Glomerular visceral epithelial cell (primary cell): ENCODE measurements at regions not wholly inside any gene's neighbourhood (a gene's known extent, or its start where the extent isn't known, plus 50 kb on each side); places are given as distances from the start of the nearest gene placed in this dataset.
"Not testable (repeated sequence)": the region's sequence is repeated elsewhere in the genome, so short reads cannot be mapped to it uniquely, and the experiment has no call there.

Experiments used
- DNase-seq: peaks from one replicate; pipeline ENCODE4 v3.0.0-alpha.2; 2016; ENCODE audit errors: extremely low spot score

DNA sequence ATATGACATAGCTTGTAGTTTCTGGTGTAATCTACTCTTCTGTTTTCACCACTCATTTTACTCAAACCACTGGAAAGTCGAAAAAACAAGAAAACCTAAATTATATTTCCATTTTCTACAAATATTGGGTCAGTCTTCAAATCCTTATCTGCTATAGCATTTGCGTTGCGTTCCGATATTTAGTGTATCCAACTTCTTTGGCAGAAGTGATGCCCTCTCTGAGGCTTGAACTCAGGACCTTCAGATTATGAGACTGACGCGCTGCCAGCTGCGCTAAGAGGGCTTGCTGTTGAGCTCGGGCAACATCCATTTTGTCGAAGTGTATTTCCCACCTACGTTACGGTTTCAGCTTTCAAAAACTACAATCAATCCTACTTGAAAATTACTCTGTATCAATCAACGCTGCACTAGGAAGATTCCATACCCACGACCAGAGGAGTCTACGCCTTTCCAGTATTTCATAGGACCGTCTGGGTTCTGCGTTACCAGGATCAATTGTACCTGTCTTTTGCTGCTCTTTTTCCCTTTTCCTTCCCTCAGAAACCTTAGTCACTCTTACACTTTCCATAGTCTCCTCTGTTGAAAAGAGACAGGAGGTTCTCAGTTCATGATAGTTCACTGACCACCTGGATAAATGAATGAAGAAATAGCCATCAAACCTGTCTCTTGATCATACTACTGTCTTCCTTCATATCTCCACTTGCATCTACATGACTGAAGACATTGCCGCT is 140.5 kb upstream of the ZNF322 start:
- DNase-seq: not testable (repeated sequence)

GRCh38 chr6:26803762-26804161 is 144.2 kb upstream of the ZNF322 start:
- DNase-seq: not testable (repeated sequence)

DNA sequence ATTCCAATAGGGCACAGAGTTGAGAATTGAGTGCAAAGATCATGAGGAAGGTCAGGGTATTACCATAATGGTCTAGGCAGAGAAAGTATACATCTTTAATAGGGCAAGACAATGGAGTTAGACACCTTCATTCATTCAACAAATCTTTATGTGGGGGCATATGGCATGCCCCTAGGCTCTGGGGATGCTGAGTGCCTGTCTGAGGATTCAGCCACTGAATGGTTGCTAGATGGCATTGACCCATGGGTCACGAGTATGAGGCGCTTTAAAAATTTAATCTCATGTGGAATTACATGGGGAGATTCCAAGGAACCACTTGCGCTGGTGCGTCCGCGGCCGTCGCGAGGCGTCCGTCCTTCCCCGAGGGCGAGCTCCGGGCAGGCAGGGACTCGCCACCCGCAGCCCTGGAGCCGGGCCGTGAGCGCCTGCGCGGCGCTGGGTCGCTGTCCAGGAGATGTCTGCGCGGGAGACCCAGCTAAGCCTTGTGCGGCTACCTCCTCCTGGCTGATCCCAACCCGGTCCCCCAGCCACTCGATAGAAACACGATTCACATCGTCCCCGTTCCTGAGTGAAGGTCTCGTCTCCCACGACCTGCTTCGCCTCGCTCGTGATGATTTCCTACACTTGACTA is 152.1 kb upstream of the ZNF322 start:
- not testable (repeated sequence) for DNase-seq

- not testable (repeated sequence) for DNase-seq
These were observed 159.2 kb upstream of the ZNF322 start for GRCh38 chr6:26818640-26819225.

DNA sequence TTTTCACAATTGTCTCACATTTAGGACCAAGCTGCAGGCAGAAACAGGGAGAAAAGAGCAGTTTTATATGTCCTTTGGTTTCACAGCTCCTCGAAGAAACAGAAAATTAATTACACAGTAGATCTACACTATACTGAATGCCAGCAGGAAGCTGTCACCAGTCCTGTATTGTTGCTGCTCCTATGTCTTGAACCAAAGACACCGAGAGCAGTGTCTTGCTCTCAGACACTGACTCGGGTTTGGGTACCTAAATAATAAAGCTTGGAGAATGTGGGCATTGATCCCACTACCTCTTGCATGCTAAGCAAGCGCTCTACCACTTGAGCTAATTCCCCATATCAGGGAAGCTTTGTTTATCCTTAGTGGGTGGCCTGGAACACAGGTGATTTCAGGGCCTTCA is 168.4 kb upstream of the ZNF322 start:
- DNase-seq: not testable (repeated sequence)

DNA sequence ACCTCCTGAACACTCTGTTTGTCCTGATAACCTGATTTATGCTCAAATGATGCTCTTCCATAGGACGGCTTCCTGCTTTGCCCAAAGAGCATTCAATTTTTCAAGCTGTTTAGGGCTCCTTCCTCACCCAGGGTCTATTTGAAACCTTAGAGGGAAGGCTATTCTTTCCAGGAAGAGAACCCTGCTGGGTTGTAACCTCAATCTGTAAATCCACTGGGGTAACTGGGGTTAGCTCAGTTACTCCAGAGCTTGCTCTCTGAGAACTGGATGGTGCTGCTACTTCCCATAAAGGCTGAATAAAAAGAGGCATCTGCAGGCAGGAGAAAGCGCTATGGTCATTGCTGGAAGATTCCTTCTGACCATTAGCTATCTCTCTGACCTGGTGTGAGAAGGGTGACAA is 169.9 kb upstream of the ZNF322 start:
- DNase-seq: not testable (repeated sequence)

DNA sequence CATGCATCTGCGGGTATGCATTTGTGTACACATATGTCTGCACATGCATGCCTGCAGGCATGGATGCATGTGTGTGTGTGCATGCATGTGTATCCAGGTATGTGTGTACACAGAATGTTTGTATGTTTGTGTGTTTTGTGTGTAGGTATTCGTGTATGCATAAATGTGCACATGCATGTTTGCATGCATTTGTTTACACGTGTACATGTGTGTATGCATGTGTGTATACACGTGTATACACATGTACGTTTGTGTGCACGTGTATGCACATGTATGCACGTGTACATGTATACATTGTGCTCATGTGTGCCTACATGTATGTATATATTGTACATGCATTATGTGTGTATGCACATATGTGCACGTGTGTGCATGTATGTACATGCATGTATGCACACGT is 171.4 kb upstream of the ZNF322 start:
- not testable (repeated sequence) for DNase-seq

- DNase-seq: not testable (repeated sequence)
These were observed 176.2 kb upstream of the ZNF322 start for GRCh38 chr6:26835707-26836106.

DNA sequence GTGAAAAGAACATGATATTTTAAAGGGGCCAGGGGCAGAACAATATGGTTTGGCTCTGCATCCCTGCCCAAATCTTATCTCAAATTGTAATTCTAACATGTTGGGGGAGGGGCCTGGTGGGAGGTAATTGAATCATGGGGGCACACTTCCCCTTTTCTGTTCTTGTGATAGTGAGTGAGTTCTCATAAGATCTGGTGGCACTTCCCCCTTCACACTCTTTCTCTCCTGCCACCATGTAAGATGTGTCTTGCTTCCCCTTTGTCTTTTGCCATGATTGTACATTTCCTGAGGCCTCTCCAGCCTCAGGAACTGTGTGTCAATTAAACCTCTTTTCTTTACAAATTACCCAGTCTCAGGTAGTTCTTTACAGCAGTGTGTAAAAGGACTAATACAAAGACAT is 177.1 kb upstream of the ZNF322 start:
- DNase-seq: not testable (repeated sequence)

DNA sequence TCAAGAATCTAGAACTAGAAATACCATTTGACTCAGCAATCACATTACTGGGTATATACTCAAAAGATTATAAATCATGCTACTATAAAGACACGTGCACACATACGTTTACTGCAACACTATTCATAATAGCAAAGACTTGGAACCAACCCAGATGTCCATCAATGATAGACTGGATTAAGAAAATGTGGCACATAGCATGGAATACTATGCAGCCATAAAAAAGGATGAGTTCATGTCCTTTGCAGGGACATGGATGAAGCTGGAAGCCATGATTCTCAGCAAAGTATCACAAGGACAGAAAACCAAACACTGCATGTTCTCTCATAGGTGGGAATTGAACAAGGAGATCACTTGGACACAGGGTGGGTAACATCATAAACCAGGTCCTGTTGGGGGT is 185.3 kb upstream of the ZNF322 start:
- DNase-seq: not testable (repeated sequence)

DNA sequence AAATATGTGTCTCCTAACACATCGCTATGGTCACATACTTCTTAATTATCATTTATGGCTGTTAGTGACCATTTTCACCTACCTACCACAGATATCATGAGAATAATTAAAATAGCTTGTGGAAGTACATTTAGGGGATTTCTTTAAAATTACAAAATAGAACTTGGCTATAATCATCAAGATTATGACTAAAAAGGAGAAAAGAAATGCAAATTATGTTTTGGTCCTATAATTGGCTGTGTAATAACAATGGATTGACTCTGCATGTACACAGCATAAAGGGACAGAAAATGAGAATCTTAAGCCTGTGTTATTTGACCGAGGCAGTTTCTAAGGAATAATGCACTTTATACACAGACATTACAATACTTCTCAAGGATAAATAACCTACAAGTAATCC is 197.7 kb upstream of the ZNF322 start:
- not testable (repeated sequence) for DNase-seq

DNA sequence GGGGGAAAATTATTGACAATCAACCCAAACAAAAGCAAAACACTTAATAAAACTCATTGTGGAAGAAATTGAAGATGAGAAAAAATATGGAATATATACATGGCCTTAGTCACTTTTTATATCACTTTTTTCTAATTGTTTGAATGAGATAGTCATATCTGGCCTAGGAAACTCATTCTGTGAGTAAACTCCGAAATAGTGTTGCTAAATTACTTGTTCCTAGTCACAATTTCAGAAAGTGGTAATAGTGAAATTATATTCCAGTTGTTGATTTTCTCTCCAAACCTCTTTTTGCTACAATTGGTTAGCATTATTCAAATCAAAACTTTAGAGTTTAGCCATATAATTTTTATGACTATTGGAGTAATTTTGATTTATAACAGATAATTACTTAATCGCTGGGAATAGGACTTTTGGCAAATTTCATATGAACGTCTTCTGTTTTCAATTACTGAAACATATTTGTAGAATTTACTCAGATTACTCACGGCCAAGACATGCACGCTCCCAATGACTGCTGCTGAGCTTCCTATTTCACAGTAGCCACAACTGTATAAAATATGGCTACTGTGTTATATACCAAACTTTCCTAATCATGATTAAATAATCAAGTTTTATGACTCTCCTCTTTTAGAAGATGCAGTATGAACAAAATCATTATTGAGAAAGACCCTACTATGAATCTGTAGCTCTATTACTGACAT is 199.7 kb upstream of the ZNF322 start:
- not testable (repeated sequence) for DNase-seq

DNA sequence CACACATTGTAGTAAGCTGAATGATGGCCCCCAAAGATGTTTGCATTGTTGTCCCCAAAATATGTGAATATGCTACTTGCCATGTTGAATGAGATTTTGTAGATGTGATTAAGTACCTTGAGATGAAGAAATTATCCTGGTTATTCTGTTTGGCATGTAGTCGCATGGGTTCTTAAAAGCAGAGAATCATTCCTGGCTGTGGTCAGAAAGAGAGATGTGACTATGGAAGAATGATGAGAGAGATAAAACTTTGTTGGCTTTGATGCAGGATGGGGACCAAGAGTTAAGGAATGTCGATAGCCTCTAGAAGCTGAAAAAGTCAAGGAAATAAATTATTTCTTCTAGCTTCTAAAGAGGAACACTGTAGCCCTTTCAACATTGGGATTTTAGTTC is 200.2 kb upstream of the ZNF322 start:
- DNase-seq: not testable (repeated sequence)

GRCh38 chr6:26861913-26862312 is 202.4 kb upstream of the ZNF322 start:
- DNase-seq: not testable (repeated sequence)

DNA sequence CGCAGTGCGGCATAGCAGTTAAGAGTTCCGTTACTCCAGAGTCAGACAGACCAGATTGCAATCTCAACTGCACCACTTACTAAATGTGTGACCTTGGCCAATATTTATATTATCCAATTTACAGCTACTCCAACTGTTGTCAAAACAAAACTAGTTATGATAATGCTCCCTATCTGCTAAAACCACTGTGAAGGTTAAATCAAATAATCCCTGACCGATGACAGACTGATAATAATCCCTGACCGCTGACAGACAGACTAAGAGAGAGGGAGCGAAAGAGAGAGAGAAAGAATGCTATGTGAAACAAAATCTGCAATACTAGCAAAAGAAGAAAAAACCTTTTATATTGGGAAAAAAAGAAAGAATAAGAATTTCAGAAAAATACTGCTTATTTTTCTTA is 204.1 kb upstream of the ZNF322 start:
- not testable (repeated sequence) for DNase-seq

- DNase-seq: not testable (repeated sequence)
These were observed 239.2 kb upstream of the ZNF322 start for GRCh38 chr6:26898785-26899184.

- peak; percentile 21 for DNase-seq
These were observed 264.7 kb upstream of the ZNF322 start for GRCh38 chr6:26924206-26924605.

DNA sequence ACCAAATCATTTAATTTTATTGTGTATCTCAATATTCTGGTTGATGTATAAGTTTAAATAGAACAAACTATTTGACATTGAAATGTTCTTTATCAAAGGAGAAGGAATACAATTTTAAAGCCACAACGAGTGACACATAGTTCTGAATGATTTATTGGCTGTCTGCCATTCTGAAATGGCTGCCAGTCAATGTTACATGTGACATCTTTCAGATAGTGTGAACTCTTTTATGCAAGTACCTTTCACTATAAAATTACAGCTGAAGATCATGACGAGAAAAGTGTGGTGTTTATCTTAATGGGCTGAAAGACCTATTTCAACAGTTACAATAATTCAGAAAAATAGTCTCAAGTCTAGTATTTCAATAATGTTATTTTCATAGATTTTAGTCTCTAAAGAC is 268.6 kb upstream of the ZNF322 start:
- DNase-seq: not testable (repeated sequence)

DNA sequence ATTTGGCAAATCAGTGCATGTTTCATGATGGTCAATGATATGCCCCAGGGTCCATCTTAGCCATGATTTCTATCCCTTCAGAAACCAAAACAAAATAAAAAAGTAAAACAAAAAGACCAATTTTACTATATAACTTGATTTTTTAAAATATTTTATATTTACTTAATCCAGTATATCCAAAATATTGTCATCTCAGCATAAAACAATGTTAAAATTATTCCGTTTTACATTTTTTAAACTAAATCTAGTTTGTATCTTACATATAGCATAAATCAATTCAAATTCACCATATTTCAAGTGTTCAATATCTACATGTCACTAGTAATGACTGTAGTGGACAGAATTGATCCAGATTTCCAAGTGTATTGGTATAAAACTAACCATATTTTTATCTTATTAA is 277.7 kb upstream of the ZNF322 start:
- not testable (repeated sequence) for DNase-seq

DNA sequence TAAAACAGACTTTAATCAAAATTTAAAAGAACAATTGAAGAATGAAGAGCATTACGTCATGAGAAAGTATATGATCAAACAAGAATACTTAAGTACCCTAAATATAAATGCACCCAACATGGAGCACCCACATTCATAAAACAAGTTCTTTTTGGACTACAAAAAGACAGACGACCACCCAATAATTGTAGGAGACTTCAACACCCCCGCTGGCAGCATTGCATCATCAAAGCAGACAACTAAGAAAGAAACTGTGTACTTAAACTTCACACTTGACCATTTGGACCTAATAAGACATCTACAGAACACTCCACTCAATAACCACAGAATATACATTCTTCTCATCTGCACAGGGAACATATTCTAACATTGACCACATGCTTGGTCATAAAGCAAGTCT is 291.7 kb upstream of the ZNF322 start:
- not testable (repeated sequence) for DNase-seq

DNA sequence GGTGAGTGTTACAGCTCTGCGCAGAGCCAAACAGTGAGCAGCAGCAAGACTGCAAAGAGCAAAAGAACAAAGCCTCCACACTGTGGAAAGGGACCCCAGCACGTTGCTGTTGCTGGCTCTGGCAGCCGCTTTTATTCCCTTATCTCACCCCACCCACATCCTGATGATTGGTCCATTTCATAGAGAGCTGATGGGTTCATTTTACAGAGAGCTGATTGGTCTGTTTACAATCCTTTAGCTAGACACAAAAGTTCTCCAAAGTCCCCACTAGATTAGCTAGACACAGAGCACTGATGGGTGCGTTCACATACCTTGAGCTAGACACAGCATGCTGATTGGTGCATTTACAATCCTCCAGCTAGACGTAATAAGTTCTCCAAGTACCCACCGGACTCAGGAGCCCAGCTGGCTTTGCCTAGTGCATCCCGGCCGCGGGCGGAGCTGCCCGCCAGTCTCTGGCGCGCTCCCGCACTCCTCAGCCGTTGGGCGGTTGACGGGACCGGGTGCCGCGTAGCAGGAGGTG is 291.4 kb upstream of the PRSS16 start:
- DNase-seq: peak; percentile 87

DNA sequence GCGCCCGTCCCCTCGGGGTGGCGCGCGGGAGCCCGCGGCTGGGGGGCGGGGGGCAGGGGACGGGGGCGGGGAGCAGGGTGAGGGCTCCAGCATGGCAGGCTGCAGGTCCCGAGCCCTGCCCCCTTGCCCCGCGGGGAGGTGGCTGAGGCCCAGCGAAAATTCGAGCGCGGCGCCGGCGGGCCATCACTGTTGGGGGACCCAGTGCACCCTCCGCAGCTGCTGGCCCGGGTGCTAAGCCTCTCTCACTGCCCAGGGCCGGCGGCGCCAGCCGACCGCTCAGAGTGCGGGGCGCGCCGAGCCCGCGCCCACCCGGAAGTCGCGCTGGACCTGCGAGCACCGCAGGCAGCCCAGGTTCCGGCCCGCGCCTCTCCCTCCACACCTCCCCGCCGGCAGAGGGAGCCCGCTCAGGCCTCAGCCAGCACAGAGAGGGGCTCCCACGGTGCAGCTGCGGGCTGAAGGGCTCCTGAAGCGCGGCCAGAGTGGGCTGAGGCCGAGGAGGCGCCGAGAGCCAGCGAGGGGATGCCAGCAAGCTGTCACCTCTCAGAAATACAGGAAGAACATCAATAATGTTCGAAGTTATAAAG is 290.8 kb upstream of the PRSS16 start:
- peak; percentile 71 for DNase-seq
